ENCODE measurements at regions not wholly inside any gene's neighbourhood (a gene's known extent, or its start where the extent isn't known, plus 50 kb on each side); places are given as distances from the start of the nearest gene placed in this dataset.

DNA sequence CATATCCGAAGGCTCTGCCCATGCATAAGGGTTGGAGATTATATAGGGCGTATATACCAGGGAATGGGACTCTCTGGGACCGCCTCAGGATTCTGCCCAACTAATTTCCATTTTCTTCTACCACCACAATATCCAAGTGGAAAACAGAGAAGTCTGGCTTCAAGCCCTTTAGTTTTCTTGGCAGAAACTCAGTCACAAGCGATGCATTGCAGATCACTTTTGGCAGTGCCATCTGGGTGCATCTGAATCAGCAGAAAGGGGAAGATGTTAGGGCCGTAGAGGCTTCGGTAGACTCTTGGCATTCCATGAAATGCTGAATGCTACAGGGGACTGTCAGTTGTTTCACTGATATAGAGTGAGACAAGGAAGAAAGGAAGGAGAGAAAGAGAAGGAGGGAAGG, 94.1 kb upstream of the FAM9B start:
- TF ChIP-seq, protein P1, sequence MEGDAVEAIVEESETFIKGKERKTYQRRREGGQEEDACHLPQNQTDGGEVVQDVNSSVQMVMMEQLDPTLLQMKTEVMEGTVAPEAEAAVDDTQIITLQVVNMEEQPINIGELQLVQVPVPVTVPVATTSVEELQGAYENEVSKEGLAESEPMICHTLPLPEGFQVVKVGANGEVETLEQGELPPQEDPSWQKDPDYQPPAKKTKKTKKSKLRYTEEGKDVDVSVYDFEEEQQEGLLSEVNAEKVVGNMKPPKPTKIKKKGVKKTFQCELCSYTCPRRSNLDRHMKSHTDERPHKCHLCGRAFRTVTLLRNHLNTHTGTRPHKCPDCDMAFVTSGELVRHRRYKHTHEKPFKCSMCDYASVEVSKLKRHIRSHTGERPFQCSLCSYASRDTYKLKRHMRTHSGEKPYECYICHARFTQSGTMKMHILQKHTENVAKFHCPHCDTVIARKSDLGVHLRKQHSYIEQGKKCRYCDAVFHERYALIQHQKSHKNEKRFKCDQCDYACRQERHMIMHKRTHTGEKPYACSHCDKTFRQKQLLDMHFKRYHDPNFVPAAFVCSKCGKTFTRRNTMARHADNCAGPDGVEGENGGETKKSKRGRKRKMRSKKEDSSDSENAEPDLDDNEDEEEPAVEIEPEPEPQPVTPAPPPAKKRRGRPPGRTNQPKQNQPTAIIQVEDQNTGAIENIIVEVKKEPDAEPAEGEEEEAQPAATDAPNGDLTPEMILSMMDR (IDR thresholded peaks at IDR 0.05): no peak
- no peak for TF ChIP-seq POLR2A (IDR thresholded peaks at IDR 0.05)
- TF ChIP-seq EP300 (IDR thresholded peaks at IDR 0.05): no peak
